GM12891 (cell line): ENCODE measurements at regions not wholly inside any gene's neighbourhood (a gene's known extent, or its start where the extent isn't known, plus 50 kb on each side); places are given as distances from the start of the nearest gene placed in this dataset.

ENCODE experiments used
- POLR2A ChIP-seq: IDR thresholded peaks from 2 replicates; pipeline ENCODE4 v1.6.1; 2011; ENCODE audit warnings: low read depth, low read length, control low read depth
- POLR2AphosphoS5 ChIP-seq: IDR thresholded peaks from 2 replicates; pipeline ENCODE4 v1.6.1; 2011; ENCODE audit warnings: low read depth, low read length, control low read depth
- SPI1 ChIP-seq: IDR thresholded peaks from 2 replicates; pipeline ENCODE4 v1.6.1; 2011; ENCODE audit warnings: low read depth, low read length, control low read depth
- TAF1 ChIP-seq: IDR thresholded peaks from 2 replicates; pipeline ENCODE4 v1.6.1; 2011; ENCODE audit warnings: low read depth, low read length, control low read depth

DNA sequence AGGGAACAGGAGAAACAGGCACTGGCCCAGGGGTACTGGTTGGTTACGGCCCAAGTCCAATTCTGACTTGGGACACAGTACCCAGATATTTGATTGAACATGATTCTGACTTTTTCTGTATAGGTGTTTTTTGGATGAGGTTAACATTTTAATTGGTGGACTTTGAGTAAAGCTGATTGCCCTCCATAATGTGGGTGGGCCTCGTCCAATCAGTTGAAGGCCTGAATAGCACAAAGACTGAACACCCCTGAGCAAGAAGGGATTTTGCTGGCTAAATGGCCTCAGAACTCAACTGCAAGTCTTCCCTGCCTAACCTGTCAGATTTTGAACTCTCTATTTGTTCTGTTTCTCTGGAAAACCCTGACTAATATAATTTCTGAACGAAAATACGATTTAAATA, 222.6 kb downstream of the TEX36 start:
- TF ChIP-seq POLR2A (no peak), POLR2AphosphoS5 (no peak), SPI1 (no peak), TAF1 (no peak)
